Muscle of leg (tissue), 3 donors: ENCODE measurements at regions not wholly inside any gene's neighbourhood (a gene's known extent, or its start where the extent isn't known, plus 50 kb on each side); places are given as distances from the start of the nearest gene placed in this dataset.

ENCODE experiments used
- DNase-seq: peaks from one replicate; pipeline ENCODE4 v3.0.0; 2013
- H3K27ac ChIP-seq: one replicate; pipeline ENCODE4 v1.5.1; 2013; ENCODE audit warnings: mild to moderate bottlenecking, low read length, control low read depth
- H3K27me3 ChIP-seq: one replicate; pipeline ENCODE4 v1.6.1; 2013; ENCODE audit warnings: low read length; ENCODE audit not compliant: control insufficient read depth, insufficient read depth
- H3K36me3 ChIP-seq: one replicate; pipeline ENCODE4 v1.6.1; 2013; ENCODE audit warnings: low read length; ENCODE audit not compliant: control insufficient read depth, insufficient read depth
- H3K4me1 ChIP-seq: one replicate; pipeline ENCODE4 v1.6.1; 2013; ENCODE audit warnings: low read length; ENCODE audit not compliant: control insufficient read depth, insufficient read depth
- H3K4me3 ChIP-seq: one replicate; pipeline ENCODE4 v1.5.1; 2013; ENCODE audit warnings: low read length, control low read depth
- H3K9me3 ChIP-seq: replicated peaks from 2 replicates; pipeline ENCODE4 v1.6.1; 2013; ENCODE audit warnings: low read depth, low read length; ENCODE audit not compliant: control insufficient read depth
- WGBS: methylation state at CpG from one replicate; pipeline ENCODE4 v1.1.5; 2013; ENCODE audit warnings: missing lambda C conversion rate; ENCODE audit not compliant: insufficient coverage; 5-methylcytosine and 5-hydroxymethylcytosine counted together

GRCh38 chr17:13973960-13974651, 95.2 kb upstream of the COX10 start:
- H3K27ac ChIP-seq: no peak overlapping the region
- H3K27me3 ChIP-seq: no peaks in the 10 kb centered on the region
- peaks cover 4% of the 10 kb centered on the region for H3K4me1 ChIP-seq
- H3K9me3 ChIP-seq: no peaks in the 10 kb centered on the region
- DNase-seq: no peak
- WGBS: 44% methylated on average over 8 of the region's 9 CpGs
- H3K36me3 ChIP-seq: no peaks in the 10 kb centered on the region
- H3K4me3 ChIP-seq: no peak overlapping the region

GRCh38 chr17:13977837-13978236, 91.5 kb upstream of the COX10 start:
- 100% methylated on average over 1 of the region's 1 CpG for WGBS
- no peaks in the 10 kb centered on the region for H3K36me3 ChIP-seq
- no peak for DNase-seq
- H3K27ac ChIP-seq: no peak overlapping the region
- H3K4me3 ChIP-seq: no peak overlapping the region
- H3K9me3 ChIP-seq: no peaks in the 10 kb centered on the region
- H3K4me1 ChIP-seq: peaks cover 4% of the 10 kb centered on the region
- H3K27me3 ChIP-seq: no peaks in the 10 kb centered on the region

GRCh38 chr17:13978478-13978877, 90.8 kb upstream of the COX10 start:
- Histone ChIP-seq H3K4me1 (peaks cover 4% of the 10 kb centered on the region), H3K27ac (no peak overlapping the region), H3K27me3 (no peaks in the 10 kb centered on the region), H3K4me3 (no peak overlapping the region), H3K9me3 (no peaks in the 10 kb centered on the region), H3K36me3 (no peaks in the 10 kb centered on the region)
- no peak for DNase-seq
- no CpG with 5 or more reads among the region's 1 CpG for WGBS

GRCh38 chr17:13981881-13982280, 87.4 kb upstream of the COX10 start:
- H3K27me3 ChIP-seq: no peaks in the 10 kb centered on the region
- no peaks in the 10 kb centered on the region for H3K4me1 ChIP-seq
- H3K36me3 ChIP-seq: no peaks in the 10 kb centered on the region
- DNase-seq: peak; percentile 14
- WGBS: no CpG with 5 or more reads among the region's 3 CpGs
- H3K4me3 ChIP-seq: no peak overlapping the region
- H3K27ac ChIP-seq: no peak overlapping the region
- no peaks in the 10 kb centered on the region for H3K9me3 ChIP-seq

GRCh38 chr17:13984956-13985355, 84.3 kb upstream of the COX10 start:
- Histone ChIP-seq H3K36me3 (no peaks in the 10 kb centered on the region), H3K27ac (no peak overlapping the region), H3K9me3 (no peaks in the 10 kb centered on the region), H3K4me1 (no peaks in the 10 kb centered on the region), H3K27me3 (no peaks in the 10 kb centered on the region), H3K4me3 (no peak overlapping the region)
- 50% methylated on average over 5 of the region's 6 CpGs for WGBS
- no peak for DNase-seq

GRCh38 chr17:13986855-13987254, 82.4 kb upstream of the COX10 start:
- DNase-seq: no peak
- Histone ChIP-seq H3K36me3 (no peaks in the 10 kb centered on the region), H3K27ac (no peak overlapping the region), H3K27me3 (no peaks in the 10 kb centered on the region), H3K9me3 (no peaks in the 10 kb centered on the region), H3K4me1 (no peaks in the 10 kb centered on the region), H3K4me3 (no peak overlapping the region)
- 73% methylated on average over 3 of the region's 4 CpGs for WGBS

GRCh38 chr17:13989138-13989537, 80.2 kb upstream of the COX10 start:
- DNase-seq: no peak
- no peak overlapping the region for H3K4me3 ChIP-seq
- H3K27me3 ChIP-seq: no peaks in the 10 kb centered on the region
- no peak overlapping the region for H3K27ac ChIP-seq
- no peaks in the 10 kb centered on the region for H3K9me3 ChIP-seq
- no peaks in the 10 kb centered on the region for H3K36me3 ChIP-seq
- WGBS: 18% methylated on average over 2 of the region's 4 CpGs
- no peaks in the 10 kb centered on the region for H3K4me1 ChIP-seq

- Histone ChIP-seq H3K9me3 (no peaks in the 10 kb centered on the region), H3K36me3 (no peaks in the 10 kb centered on the region), H3K27me3 (no peaks in the 10 kb centered on the region), H3K4me3 (no peak overlapping the region), H3K27ac (no peak overlapping the region), H3K4me1 (no peaks in the 10 kb centered on the region)
- WGBS: 37% methylated on average over 3 of the region's 6 CpGs
- DNase-seq: no peak
These were observed 76.2 kb upstream of the COX10 start for GRCh38 chr17:13993106-13993505.

GRCh38 chr17:13994050-13994449, 75.3 kb upstream of the COX10 start:
- Histone ChIP-seq H3K27ac (no peak overlapping the region), H3K27me3 (no peaks in the 10 kb centered on the region), H3K9me3 (no peaks in the 10 kb centered on the region), H3K4me1 (no peaks in the 10 kb centered on the region), H3K4me3 (no peak overlapping the region), H3K36me3 (no peaks in the 10 kb centered on the region)
- WGBS: 90% methylated on average over 2 of the region's 6 CpGs
- no peak for DNase-seq

- WGBS: no CpG with 5 or more reads among the region's 4 CpGs
- no peaks in the 10 kb centered on the region for H3K4me1 ChIP-seq
- no peaks in the 10 kb centered on the region for H3K9me3 ChIP-seq
- no peak overlapping the region for H3K27ac ChIP-seq
- no peaks in the 10 kb centered on the region for H3K36me3 ChIP-seq
- peak; percentile 30 for DNase-seq
- no peak overlapping the region for H3K4me3 ChIP-seq
- H3K27me3 ChIP-seq: no peaks in the 10 kb centered on the region
These were observed 73.4 kb upstream of the COX10 start for GRCh38 chr17:13995856-13996271.

- no peaks in the 10 kb centered on the region for H3K9me3 ChIP-seq
- WGBS: no CpG with 5 or more reads among the region's 7 CpGs
- no peak for DNase-seq
- no peak overlapping the region for H3K27ac ChIP-seq
- no peaks in the 10 kb centered on the region for H3K27me3 ChIP-seq
- no peaks in the 10 kb centered on the region for H3K36me3 ChIP-seq
- no peak overlapping the region for H3K4me3 ChIP-seq
- H3K4me1 ChIP-seq: no peaks in the 10 kb centered on the region
These were observed 73.0 kb upstream of the COX10 start for GRCh38 chr17:13996276-13996675.
